Astrocyte of the spinal cord (primary cell): ENCODE measurements at regions not wholly inside any gene's neighbourhood (a gene's known extent, or its start where the extent isn't known, plus 50 kb on each side); places are given as distances from the start of the nearest gene placed in this dataset.

ENCODE experiments used
- DNase-seq: peaks from one replicate; pipeline ENCODE4 v3.0.0; 2011; ENCODE audit warnings: low read depth, low spot score
- H3K4me3 ChIP-seq: 2 replicates; pipeline ENCODE4 v1.5.1; 2011; ENCODE audit warnings: low read depth, mild to moderate bottlenecking, low read length, moderate library complexity
- CTCF ChIP-seq: IDR thresholded peaks from 2 replicates; pipeline ENCODE4 v1.5.1; 2012; ENCODE audit warnings: low read depth, mild to moderate bottlenecking, low read length, inconsistent platforms
- in situ Hi-C: cut with HindIII; loops from 2 replicates; pipeline ENCODE4 v1.10.0; 2017; ENCODE audit warnings: low sequenced_read_pairs

GRCh38 chr4:3366893-3367775 is 74.3 kb downstream of the RGS12 start:
- no peak overlapping the region for H3K4me3 ChIP-seq
- no peak for DNase-seq
- in situ Hi-C loops: no loop called here
- TF ChIP-seq CTCF: no peak

GRCh38 chr4:3367866-3368265 is 73.9 kb upstream of the HGFAC start:
- DNase-seq: no peak
- no peak for TF ChIP-seq CTCF
- in situ Hi-C loops: no loop called here
- H3K4me3 ChIP-seq: no peak overlapping the region

GRCh38 chr4:3368334-3368733 is 73.4 kb upstream of the HGFAC start:
- TF ChIP-seq CTCF: no peak
- no peak overlapping the region for H3K4me3 ChIP-seq
- DNase-seq: no peak
- in situ Hi-C loops: no loop called here

- TF ChIP-seq CTCF: no peak
- H3K4me3 ChIP-seq: peak overlapping the region; percentile 28
- in situ Hi-C loops: no loop called here
- no peak for DNase-seq
Measured at GRCh38 chr4:3368841-3369760, 72.7 kb upstream of the HGFAC start.

GRCh38 chr4:3369781-3370674 is 71.7 kb upstream of the HGFAC start:
- in situ Hi-C loops: no loop called here
- peak overlapping the region; percentile 28 for H3K4me3 ChIP-seq
- no peak for TF ChIP-seq CTCF
- peak; percentile 89 for DNase-seq
